CD4-positive, CD25-positive, alpha-beta regulatory T cell (primary cell): ENCODE measurements at regions not wholly inside any gene's neighbourhood (a gene's known extent, or its start where the extent isn't known, plus 50 kb on each side); places are given as distances from the start of the nearest gene placed in this dataset.
A peak's percentile ranks its signal among the peaks of the same experiment; 100 is the strongest.
"Not testable (repeated sequence)": the region's sequence is repeated elsewhere in the genome, so short reads cannot be mapped to it uniquely, and the experiment has no call there.

Source experiments
- ATAC-seq, 2 donors: fragments of 150-1000 bp; cut with Tn5 transposase; one replicate each; pipeline ENCODE4 v1.10.0; 2021; ENCODE audit warnings: low read depth in 2 of 2, moderate number of reproducible peaks in 2 of 2, moderate library complexity in 1 of 2
- DNase-seq, 3 donors: peaks; one replicate each; pipeline versions ENCODE4 v3.0.0 to v3.0.0-alpha.2; 2012 to 2022; ENCODE audit warnings: mixed read lengths in 1 of 3
- H3K27ac ChIP-seq: one replicate; pipeline ENCODE4 v1.7.0; 2013; ENCODE audit warnings: mild to moderate bottlenecking, low read length; ENCODE audit not compliant: insufficient read depth, poor library complexity, severe bottlenecking
- H3K27me3 ChIP-seq: one replicate; pipeline ENCODE4 v1.7.0; 2013; ENCODE audit warnings: low read length; ENCODE audit not compliant: control insufficient read depth, insufficient read depth
- H3K36me3 ChIP-seq: one replicate; pipeline ENCODE4 v1.7.0; 2013; ENCODE audit warnings: mild to moderate bottlenecking, low read length, moderate library complexity; ENCODE audit not compliant: control insufficient read depth, insufficient read depth
- H3K4me1 ChIP-seq: 2 replicates; pipeline ENCODE4 v1.7.0; 2013; ENCODE audit warnings: mild to moderate bottlenecking, low read length; ENCODE audit not compliant: insufficient read depth, control insufficient read depth, poor library complexity, severe bottlenecking
- H3K4me3 ChIP-seq: one replicate; pipeline ENCODE4 v1.7.0; 2013; ENCODE audit warnings: low read depth, mild to moderate bottlenecking, low read length, moderate library complexity
- H3K9me3 ChIP-seq, 2 experiments: 1 replicate in 1 of 2; 2 replicates in 1 of 2; pipeline ENCODE4 v1.7.0; 2013; ENCODE audit warnings: low read length in 2 of 2, mild to moderate bottlenecking in 1 of 2, moderate library complexity in 1 of 2; ENCODE audit not compliant: control insufficient read depth in 2 of 2
- H3K27ac Mint-ChIP-seq, 3 donors: one replicate each; pipeline ENCODE4 v1.8.0; 2020 to 2022; ENCODE audit warnings: mild to moderate bottlenecking in 3 of 3, mixed read lengths in 3 of 3, moderate library complexity in 2 of 3
- H3K27me3 Mint-ChIP-seq: one replicate; pipeline ENCODE4 v1.8.0; 2022; ENCODE audit warnings: mild to moderate bottlenecking, mixed read lengths
- H3K36me3 Mint-ChIP-seq: one replicate; pipeline ENCODE4 v1.8.0; 2020; ENCODE audit warnings: mixed read lengths
- H3K4me1 Mint-ChIP-seq, 4 donors: one replicate each; pipeline ENCODE4 v1.8.0; 2020 to 2022; ENCODE audit warnings: mixed read lengths in 4 of 4, mild to moderate bottlenecking in 1 of 4
- H3K4me3 Mint-ChIP-seq, 4 donors: one replicate each; pipeline ENCODE4 v1.8.0; 2020 to 2022; ENCODE audit warnings: mild to moderate bottlenecking in 4 of 4, mixed read lengths in 4 of 4, moderate library complexity in 3 of 4
- H3K9me3 Mint-ChIP-seq, 7 donors: one replicate each; pipeline ENCODE4 v1.8.0; 2020 to 2022; ENCODE audit warnings: mixed read lengths in 7 of 7, mild to moderate bottlenecking in 3 of 7, moderate library complexity in 2 of 7

- H3K4me3 Mint-ChIP-seq: no peak overlapping the region
- H3K27ac Mint-ChIP-seq: no peak overlapping the region
- no peak overlapping the region for H3K4me3 ChIP-seq
- H3K4me1 Mint-ChIP-seq: no peaks in the 10 kb centered on the region
- H3K9me3 Mint-ChIP-seq: peaks cover 0 to 5% (median 0%) of the 10 kb centered on the region in 7 donors
- H3K27me3 ChIP-seq: no peaks in the 10 kb centered on the region
- H3K27me3 Mint-ChIP-seq: peaks cover 2% of the 10 kb centered on the region
- no peak overlapping the region for H3K27ac ChIP-seq
- H3K4me1 ChIP-seq: no peaks in the 10 kb centered on the region
- no peak for ATAC-seq
- DNase-seq: no peak
- no peaks in the 10 kb centered on the region for H3K36me3 Mint-ChIP-seq
- no peaks in the 10 kb centered on the region for H3K9me3 ChIP-seq
- no peaks in the 10 kb centered on the region for H3K36me3 ChIP-seq
These were observed 68.5 kb upstream of the GBE1 start for GRCh38 chr3:81829937-81830336.

- not testable (repeated sequence) for H3K9me3 Mint-ChIP-seq, ATAC-seq, H3K4me1 ChIP-seq, H3K9me3 ChIP-seq, H3K4me3 Mint-ChIP-seq, H3K36me3 ChIP-seq, H3K4me3 ChIP-seq, H3K27ac ChIP-seq, H3K27me3 ChIP-seq, H3K36me3 Mint-ChIP-seq, H3K27ac Mint-ChIP-seq, DNase-seq, H3K4me1 Mint-ChIP-seq, H3K27me3 Mint-ChIP-seq
These were observed 67.8 kb upstream of the GBE1 start for GRCh38 chr3:81829272-81829671.

- DNase-seq (no peak), ATAC-seq (no peak)
- Histone ChIP-seq H3K9me3 (no peaks in the 10 kb centered on the region), H3K27ac (no peak overlapping the region), H3K27me3 (no peaks in the 10 kb centered on the region), H3K36me3 (no peaks in the 10 kb centered on the region), H3K4me1 (no peaks in the 10 kb centered on the region), H3K4me3 (no peak overlapping the region)
- H3K27me3 Mint-ChIP-seq: no peaks in the 10 kb centered on the region
- H3K4me3 Mint-ChIP-seq: no peak overlapping the region
- H3K9me3 Mint-ChIP-seq: peaks cover 0 to 4% (median 2%) of the 10 kb centered on the region in 7 donors
- H3K36me3 Mint-ChIP-seq: no peaks in the 10 kb centered on the region
- no peak overlapping the region for H3K27ac Mint-ChIP-seq
- H3K4me1 Mint-ChIP-seq: no peaks in the 10 kb centered on the region
These were observed 62.5 kb upstream of the GBE1 start for GRCh38 chr3:81823882-81824395.

GRCh38 chr3:81823086-81823485, 61.6 kb upstream of the GBE1 start:
- Mint-ChIP-seq H3K9me3 (peaks cover 0 to 4% (median 2%) of the 10 kb centered on the region in 7 donors), H3K36me3 (no peaks in the 10 kb centered on the region), H3K4me3 (no peak overlapping the region), H3K4me1 (no peaks in the 10 kb centered on the region), H3K27ac (no peak overlapping the region), H3K27me3 (no peaks in the 10 kb centered on the region)
- H3K27me3 ChIP-seq: no peaks in the 10 kb centered on the region
- no peak overlapping the region for H3K27ac ChIP-seq
- DNase-seq: no peak
- no peak overlapping the region for H3K4me3 ChIP-seq
- H3K9me3 ChIP-seq: no peaks in the 10 kb centered on the region
- H3K4me1 ChIP-seq: no peaks in the 10 kb centered on the region
- H3K36me3 ChIP-seq: no peaks in the 10 kb centered on the region
- ATAC-seq: no peak

GRCh38 chr3:81816473-81817250, 55.2 kb upstream of the GBE1 start:
- no peaks in the 10 kb centered on the region for H3K36me3 Mint-ChIP-seq
- no peak overlapping the region for H3K27ac ChIP-seq
- no peak overlapping the region for H3K4me3 ChIP-seq
- H3K27me3 ChIP-seq: no peaks in the 10 kb centered on the region
- peak in 1 of 3 donors; percentile 9 for DNase-seq
- H3K4me1 ChIP-seq: no peaks in the 10 kb centered on the region
- peaks cover 0 to 3% (median 0%) of the 10 kb centered on the region in 4 donors for H3K4me1 Mint-ChIP-seq
- no peaks in the 10 kb centered on the region for H3K9me3 ChIP-seq
- peaks cover 0 to 4% (median 3%) of the 10 kb centered on the region in 7 donors for H3K9me3 Mint-ChIP-seq
- no peak overlapping the region for H3K27ac Mint-ChIP-seq
- no peak overlapping the region for H3K4me3 Mint-ChIP-seq
- no peaks in the 10 kb centered on the region for H3K27me3 Mint-ChIP-seq
- no peak for ATAC-seq
- H3K36me3 ChIP-seq: no peaks in the 10 kb centered on the region

GRCh38 chr3:81812098-81812497, 50.7 kb upstream of the GBE1 start:
- not testable (repeated sequence) for H3K27ac Mint-ChIP-seq, H3K27me3 Mint-ChIP-seq, H3K9me3 ChIP-seq, H3K36me3 Mint-ChIP-seq, H3K4me3 Mint-ChIP-seq, H3K4me3 ChIP-seq, ATAC-seq, H3K27ac ChIP-seq, H3K4me1 Mint-ChIP-seq, H3K9me3 Mint-ChIP-seq, H3K4me1 ChIP-seq, H3K27me3 ChIP-seq, H3K36me3 ChIP-seq, DNase-seq
